ENCODE measurements at regions not wholly inside any gene's neighbourhood (a gene's known extent, or its start where the extent isn't known, plus 50 kb on each side); places are given as distances from the start of the nearest gene placed in this dataset.

GRCh38 chr18:39421276-39421675 is 1855.7 kb upstream of the CELF4 start:
- in situ Hi-C loops (cut with HindIII; ENCODE audit: low sequenced_read_pairs) = no loop called here
- no peak for DNase-seq (ENCODE audit: low spot score)

DNA sequence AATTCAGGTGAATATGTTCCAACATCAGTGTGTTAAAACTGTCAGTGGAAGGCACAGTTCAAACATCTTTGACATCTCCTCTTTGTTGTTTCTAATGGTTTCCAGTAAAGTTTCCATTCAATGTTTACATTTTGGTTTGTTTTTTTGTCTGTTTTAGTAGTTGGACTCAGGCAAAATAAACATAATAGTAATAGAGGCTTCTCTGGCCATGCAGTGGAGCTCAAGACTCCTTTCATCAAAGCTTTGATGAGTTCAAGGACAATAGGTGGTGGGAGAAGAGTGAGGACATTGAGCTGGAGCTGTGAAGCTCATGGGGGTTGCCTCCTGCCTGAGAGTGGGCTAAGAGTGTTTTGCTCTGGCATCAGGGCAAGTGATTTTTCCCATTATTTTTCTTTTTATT is 1853.7 kb upstream of the CELF4 start:
- DNase-seq (ENCODE audit: low spot score) = no peak
- in situ Hi-C loops (cut with HindIII; ENCODE audit: low sequenced_read_pairs) = no loop called here

DNA sequence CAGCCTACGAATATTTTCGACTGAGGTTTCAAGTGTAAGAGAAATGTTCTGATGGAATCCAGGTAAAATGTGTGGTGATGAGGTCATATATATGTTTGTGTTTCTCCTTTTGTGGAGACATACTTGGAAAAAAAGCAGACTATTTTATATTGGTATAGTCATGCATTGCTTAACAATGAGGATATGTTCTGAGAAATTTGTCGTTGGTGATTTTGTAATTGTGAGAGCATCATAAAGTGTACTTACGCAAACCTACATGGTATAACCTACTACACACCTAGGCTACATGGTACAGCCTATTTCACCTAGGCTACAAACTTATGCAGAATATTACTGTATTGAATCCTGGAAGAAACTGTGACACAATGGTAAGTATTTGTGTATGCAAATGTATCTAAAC is 1849.9 kb upstream of the CELF4 start:
- in situ Hi-C loops (cut with HindIII; ENCODE audit: low sequenced_read_pairs) = no loop called here
- no peak for DNase-seq (ENCODE audit: low spot score)

DNA sequence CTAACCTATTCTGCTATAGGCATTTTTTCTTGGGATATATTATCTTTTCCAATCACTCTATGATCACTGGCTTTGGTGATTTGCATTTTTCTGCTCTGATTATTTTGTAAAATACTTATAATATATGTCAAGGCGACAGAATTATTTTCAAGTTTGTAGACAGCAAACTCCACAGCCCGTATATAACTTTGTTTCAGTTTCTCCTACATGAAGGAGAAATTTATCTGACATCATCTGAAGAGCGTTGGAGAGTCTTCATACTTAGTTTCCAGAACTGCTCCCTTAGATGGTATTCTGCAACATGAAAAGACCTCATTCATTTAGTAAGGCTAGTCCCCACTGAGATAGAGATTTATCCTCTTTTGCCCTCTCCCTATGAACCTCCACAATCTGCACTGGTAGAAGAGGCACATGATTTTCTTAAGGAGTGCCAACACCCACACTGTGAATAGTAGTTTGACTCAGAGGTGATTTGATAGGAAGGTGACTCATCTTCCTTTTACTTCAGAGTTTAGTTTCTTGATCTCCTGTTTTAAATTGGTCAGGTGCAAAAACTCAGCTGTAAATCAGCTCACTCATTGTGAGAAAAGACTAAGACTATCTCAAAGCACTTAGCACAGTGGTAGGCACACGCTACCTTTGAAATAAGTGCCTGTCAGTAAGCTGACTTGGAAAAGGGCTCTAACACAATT is 1848.6 kb upstream of the CELF4 start:
- in situ Hi-C loops (cut with HindIII; ENCODE audit: low sequenced_read_pairs) = no loop called here
- no peak for DNase-seq (ENCODE audit: low spot score)

- no peak for DNase-seq (ENCODE audit: low spot score)
- in situ Hi-C loops (cut with HindIII; ENCODE audit: low sequenced_read_pairs) = no loop called here
Measured at GRCh38 chr18:39406941-39407340, 1841.3 kb upstream of the CELF4 start.

DNA sequence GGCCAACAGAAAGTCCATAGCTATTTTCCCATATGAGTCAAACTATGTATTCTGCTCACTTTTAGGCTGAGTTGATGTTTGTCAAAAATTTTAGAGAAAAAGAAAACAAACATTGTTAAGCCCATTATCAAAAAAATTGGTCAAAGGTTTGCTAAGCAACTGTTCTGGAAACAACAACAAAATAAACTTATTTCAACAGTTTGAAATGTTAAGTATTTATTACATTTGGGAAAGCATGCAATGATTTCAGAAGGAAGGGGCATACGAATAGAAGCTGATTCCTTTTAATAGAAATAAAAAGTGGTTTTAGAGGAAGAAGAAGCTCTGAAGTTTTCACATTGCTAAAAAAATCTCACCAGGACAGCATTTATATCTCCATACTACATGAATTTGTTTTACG is 1837.5 kb upstream of the CELF4 start:
- DNase-seq (ENCODE audit: low spot score) = no peak

DNA sequence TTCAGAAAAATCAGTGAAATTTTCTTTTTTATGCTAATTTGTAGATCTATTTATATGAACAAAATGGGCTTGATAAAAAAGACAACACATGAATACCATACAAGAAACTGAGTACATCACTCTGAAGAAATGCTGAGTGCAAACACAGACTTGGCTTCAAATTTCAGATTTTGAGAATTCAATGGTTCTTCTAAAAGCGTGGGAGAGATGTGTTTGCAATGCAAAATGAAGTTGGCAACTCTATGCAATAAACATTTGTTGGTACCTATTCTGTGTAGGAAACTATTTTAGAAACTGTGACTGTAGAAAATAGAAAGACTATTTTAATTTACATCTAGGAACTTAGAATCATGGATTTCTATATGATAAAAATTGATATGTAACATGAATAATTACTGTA is 1834.1 kb upstream of the CELF4 start:
- DNase-seq (ENCODE audit: low spot score) = no peak
- in situ Hi-C loops (cut with HindIII; ENCODE audit: low sequenced_read_pairs) = no loop called here

More for the DNA sequence above, 1837.5 kb upstream of the CELF4 start:
- in situ Hi-C loops (cut with HindIII; ENCODE audit: low sequenced_read_pairs) = no loop called here

- DNase-seq (ENCODE audit: low spot score) = no peak
- in situ Hi-C loops (cut with HindIII; ENCODE audit: low sequenced_read_pairs) = no loop called here
Measured at GRCh38 chr18:39396168-39396567, 1830.6 kb upstream of the CELF4 start.

GRCh38 chr18:39389800-39390379 is 1824.3 kb upstream of the CELF4 start:
- in situ Hi-C loops (cut with HindIII; ENCODE audit: low sequenced_read_pairs) = no loop called here
- DNase-seq (ENCODE audit: low spot score) = no peak

DNA sequence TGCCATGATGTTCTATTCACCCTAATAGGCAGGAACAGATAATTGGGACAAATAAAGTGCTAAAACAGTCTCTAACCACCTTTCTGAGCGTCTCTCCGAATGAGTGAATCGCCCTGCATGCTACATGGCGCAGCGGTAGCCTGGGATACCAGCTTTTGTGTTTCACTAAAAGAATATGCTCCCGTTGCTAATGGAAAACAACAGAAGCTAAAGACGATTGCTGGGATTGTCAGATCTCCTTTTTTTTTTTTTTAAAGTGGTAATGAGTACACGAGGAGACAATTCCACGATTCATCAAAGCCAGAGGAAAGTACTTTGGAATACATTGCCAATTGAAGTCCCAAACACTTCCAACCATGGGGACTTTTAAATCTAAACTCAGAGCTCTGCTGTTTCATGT is 1815.3 kb upstream of the CELF4 start:
- in situ Hi-C loops (cut with HindIII; ENCODE audit: low sequenced_read_pairs) = no loop called here
- no peak for DNase-seq (ENCODE audit: low spot score)

GRCh38 chr18:39380186-39380725 is 1814.7 kb upstream of the CELF4 start:
- no peak for DNase-seq (ENCODE audit: low spot score)
- in situ Hi-C loops (cut with HindIII; ENCODE audit: low sequenced_read_pairs) = no loop called here

DNA sequence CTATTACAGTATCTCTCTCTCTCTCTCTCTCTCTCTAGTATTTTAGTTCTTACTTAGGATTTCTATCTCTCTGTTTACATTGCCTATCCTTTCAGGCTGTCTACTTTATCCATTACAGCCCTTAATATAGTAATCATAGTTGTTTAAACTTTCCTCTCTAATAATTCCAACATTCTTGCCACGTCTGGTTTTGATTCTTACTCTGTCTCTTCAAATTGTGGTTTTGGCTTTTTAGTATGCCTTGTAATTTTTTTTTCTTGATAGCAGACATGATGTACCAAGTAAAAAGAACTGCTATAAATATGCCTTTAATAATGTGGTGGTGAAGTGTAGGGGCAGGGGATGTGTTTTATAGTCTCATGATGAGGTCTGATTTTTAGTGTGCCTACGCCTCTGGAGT is 1809.5 kb upstream of the CELF4 start:
- in situ Hi-C loops (cut with HindIII; ENCODE audit: low sequenced_read_pairs) = no loop called here
- no peak for DNase-seq (ENCODE audit: low spot score)

- in situ Hi-C loops (cut with HindIII; ENCODE audit: low sequenced_read_pairs) = no loop called here
- DNase-seq (ENCODE audit: low spot score) = no peak
Measured at GRCh38 chr18:39371996-39372395, 1806.4 kb upstream of the CELF4 start.

DNA sequence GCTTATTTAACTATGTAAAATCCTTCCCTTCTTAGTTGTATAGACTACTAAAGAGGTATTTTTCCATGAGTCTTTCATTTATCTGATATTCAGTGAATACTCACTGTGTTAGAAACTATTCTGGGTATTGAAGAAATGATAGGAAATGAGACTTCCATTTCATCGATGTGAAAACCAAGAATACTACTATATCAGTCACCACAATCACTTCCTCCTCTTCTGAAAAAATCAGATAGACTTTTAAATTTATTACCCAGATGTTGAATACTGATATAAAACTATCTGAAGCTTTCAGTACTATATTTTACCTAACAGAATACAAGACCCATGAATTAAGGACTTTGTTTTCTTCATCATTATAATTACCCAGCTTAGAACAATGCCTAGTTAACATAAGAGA is 1801.1 kb upstream of the CELF4 start:
- in situ Hi-C loops (cut with HindIII; ENCODE audit: low sequenced_read_pairs) = no loop called here
- DNase-seq (ENCODE audit: low spot score) = no peak

DNA sequence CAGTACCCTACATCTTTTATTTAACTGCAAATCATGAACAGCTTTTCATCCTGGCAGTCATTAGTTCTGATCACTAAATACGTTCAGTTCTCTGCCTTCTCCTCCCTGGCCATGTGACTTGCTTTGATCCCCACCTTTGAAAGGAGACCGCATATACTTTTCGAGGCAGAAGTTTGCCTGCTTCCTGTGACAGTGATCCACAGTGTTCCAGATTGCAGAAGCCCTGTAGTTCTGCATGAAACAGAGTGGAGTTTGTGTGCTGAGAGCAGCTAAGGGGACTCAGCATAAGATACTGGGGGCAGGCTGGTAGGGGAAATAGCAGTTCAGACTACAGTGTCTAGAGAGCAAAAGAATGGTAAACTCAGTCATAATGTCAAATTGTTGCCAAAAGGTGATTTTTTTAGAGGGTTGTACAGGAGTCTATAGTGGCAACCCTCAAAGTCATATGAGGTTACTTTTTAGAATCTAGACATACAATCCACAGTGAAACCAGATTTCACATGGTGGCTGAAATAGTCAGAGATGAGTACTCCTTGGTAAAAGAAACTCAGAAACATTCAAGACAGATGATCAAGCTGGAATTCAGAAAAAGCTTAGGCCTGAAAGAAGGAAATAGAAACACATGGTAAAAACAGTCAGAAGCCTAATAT is 1800.4 kb upstream of the CELF4 start:
- no peak for DNase-seq (ENCODE audit: low spot score)

GRCh38 chr18:39360072-39360471 is 1794.5 kb upstream of the CELF4 start:
- no peak for DNase-seq (ENCODE audit: low spot score)

More for the DNA sequence above, 1800.4 kb upstream of the CELF4 start:
- in situ Hi-C loops (cut with HindIII; ENCODE audit: low sequenced_read_pairs) = no loop called here

GRCh38 chr18:39359636-39360035 is 1794.0 kb upstream of the CELF4 start:
- DNase-seq (ENCODE audit: low spot score) = no peak
- in situ Hi-C loops (cut with HindIII; ENCODE audit: low sequenced_read_pairs) = no loop called here

More at GRCh38 chr18:39360072-39360471, 1794.5 kb upstream of the CELF4 start:
- in situ Hi-C loops (cut with HindIII; ENCODE audit: low sequenced_read_pairs) = no loop called here

DNA sequence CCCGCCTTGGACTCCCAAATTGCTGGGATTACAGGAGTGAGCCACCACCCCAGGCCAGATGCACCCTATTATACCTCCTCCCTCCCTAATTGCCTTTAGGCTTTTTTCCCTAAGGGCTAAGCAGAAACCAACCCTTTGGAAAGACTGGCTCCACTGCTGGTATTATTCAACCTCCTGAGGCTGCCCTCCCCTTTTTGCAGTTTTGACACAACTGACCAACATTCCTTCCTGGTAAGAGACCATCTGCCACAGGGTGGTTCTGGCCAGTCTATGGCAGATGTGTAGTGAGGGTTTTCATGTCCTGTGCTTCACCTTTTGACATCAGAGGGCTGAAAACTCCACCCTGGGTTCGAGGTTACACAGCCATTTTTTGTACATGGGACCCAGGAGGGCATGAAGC is 1785.3 kb upstream of the CELF4 start:
- in situ Hi-C loops (cut with HindIII; ENCODE audit: low sequenced_read_pairs) = no loop called here

GRCh38 chr18:39349801-39350200 is 1784.2 kb upstream of the CELF4 start:
- in situ Hi-C loops (cut with HindIII; ENCODE audit: low sequenced_read_pairs) = no loop called here
- DNase-seq (ENCODE audit: low spot score) = no peak

More for the DNA sequence above, 1785.3 kb upstream of the CELF4 start:
- no peak for DNase-seq (ENCODE audit: low spot score)

DNA sequence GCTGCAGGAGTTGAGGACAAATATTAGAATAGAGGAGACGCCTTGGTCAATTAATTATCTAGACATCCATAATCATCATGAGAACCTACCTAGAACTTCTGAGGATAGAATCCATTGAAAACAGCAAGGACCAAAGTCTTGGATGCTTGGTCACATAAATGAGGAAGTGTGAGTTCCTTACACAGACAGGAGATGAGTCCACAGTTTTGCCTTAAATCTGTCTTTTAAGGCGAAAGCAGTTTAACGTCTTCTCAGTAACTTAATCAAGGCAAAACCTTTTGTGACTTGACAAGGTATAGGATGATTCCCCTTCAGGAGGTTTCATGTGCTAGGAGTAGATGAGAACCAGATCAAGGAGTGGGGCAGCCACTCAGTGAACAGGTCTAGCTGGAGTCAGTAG is 1783.2 kb upstream of the CELF4 start:
- DNase-seq (ENCODE audit: low spot score) = no peak
- in situ Hi-C loops (cut with HindIII; ENCODE audit: low sequenced_read_pairs) = no loop called here

Data from G401 (cell line).